Adrenal gland (tissue), 5 donors: ENCODE measurements at regions not wholly inside any gene's neighbourhood (a gene's known extent, or its start where the extent isn't known, plus 50 kb on each side); places are given as distances from the start of the nearest gene placed in this dataset.

ENCODE experiments used
- POLR2A ChIP-seq, 2 donors: fragments of 450-650 bp; IDR thresholded peaks; one replicate each; pipeline ENCODE4 v1.6.1; 2017; ENCODE audit warnings: antibody characterized with exemption in 2 of 2, mild to moderate bottlenecking in 2 of 2, moderate library complexity in 1 of 2
- TF ChIP-seq, protein P1 (sequence below), 6 experiments: fragments of 450-650 bp in 4 of 6; fragments of 200-600 bp in 2 of 6; sonication (generic) in 1 of 6; IDR thresholded peaks; 1 replicate in 5 of 6; 2 replicates in 1 of 6; pipeline versions ENCODE4 v1.5.1 to v1.8.0; 2016 to 2021; ENCODE audit warnings: antibody characterized with exemption in 6 of 6, mild to moderate bottlenecking in 2 of 6, moderate library complexity in 1 of 6
- donor health status: DM: no; HTN: no; CAD: no.

- TF ChIP-seq, protein P1, sequence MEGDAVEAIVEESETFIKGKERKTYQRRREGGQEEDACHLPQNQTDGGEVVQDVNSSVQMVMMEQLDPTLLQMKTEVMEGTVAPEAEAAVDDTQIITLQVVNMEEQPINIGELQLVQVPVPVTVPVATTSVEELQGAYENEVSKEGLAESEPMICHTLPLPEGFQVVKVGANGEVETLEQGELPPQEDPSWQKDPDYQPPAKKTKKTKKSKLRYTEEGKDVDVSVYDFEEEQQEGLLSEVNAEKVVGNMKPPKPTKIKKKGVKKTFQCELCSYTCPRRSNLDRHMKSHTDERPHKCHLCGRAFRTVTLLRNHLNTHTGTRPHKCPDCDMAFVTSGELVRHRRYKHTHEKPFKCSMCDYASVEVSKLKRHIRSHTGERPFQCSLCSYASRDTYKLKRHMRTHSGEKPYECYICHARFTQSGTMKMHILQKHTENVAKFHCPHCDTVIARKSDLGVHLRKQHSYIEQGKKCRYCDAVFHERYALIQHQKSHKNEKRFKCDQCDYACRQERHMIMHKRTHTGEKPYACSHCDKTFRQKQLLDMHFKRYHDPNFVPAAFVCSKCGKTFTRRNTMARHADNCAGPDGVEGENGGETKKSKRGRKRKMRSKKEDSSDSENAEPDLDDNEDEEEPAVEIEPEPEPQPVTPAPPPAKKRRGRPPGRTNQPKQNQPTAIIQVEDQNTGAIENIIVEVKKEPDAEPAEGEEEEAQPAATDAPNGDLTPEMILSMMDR (IDR thresholded peaks at IDR 0.05), result no peak
- no peak for TF ChIP-seq POLR2A (IDR thresholded peaks at IDR 0.05)
Observed at GRCh38 chr13:40058757-40059236, 403.3 kb downstream of the COG6 start.
